ENCODE measurements at regions not wholly inside any gene's neighbourhood (a gene's known extent, or its start where the extent isn't known, plus 50 kb on each side); places are given as distances from the start of the nearest gene placed in this dataset.

DNA sequence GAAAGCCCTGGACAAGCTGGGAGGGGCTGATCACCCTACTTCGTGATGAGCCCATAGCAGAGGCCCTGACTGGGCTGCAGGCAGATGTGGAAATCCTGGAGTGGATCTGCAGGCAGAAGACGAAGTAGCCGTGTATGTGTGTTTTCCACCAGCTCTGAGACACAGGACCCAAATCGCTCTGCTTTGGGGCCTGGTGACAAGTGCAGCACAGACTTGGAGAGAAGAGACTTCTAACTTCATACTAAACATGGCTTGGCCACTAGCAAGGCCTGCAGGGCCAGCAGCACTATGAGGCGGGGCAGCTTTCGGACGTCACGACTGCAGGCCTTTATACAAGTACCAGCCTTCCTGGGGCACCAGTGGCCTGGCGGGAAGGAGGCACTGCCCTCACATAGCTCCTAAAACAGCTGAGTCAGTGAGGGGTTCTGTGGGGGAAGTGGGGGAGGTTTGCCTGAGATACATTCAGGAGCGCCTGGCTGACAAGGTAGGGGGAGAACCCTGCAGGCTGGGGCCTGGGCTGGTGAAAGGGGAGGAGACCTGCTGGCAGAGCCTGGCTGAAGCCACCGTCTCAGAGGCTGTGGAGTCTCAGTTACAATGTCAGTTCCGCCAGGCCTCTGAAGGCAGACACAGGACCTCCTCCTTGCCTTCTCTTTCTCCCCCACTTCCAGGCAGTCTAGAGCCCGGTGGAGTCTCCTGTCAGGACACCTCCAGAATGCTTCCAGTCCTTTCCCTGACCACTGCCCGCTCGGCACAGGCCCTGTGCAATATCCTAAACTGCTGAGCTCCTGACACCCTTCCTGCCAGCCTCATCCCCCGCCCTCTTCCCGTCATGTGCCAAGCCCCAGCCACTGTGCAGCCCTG is 73.4 kb downstream of the WSB1 start:
- no peak overlapping the region for H3K9ac ChIP-seq (ENCODE audit: insufficient read depth, low read length, poor library complexity, severe bottlenecking)
- no peak overlapping the region for H3K4me2 ChIP-seq (replicated peaks; ENCODE audit: extremely low read depth, low read length, poor library complexity, severe bottlenecking)
- Mint-ChIP-seq H3K9me3 (peaks cover 22 to 44% (median 40%) of the 10 kb centered on the region in 7 donors), H3K27me3 (ENCODE audit: low read depth in 3 of 3) (peaks cover 0 to 5% (median 4%) of the 10 kb centered on the region in 3 donors), H3K4me3 (peak overlapping the region in 1 of 2 donors; percentile 12), H3K4me1 (peaks cover 16% of the 10 kb centered on the region), H3K36me3 (peaks cover 0 to 3% of the 10 kb centered on the region in 2 donors), H3K27ac (peak overlapping the region in 4 of 7 donors; percentile 8 to 74 (median 55))
- H4K20me1 ChIP-seq (ENCODE audit: insufficient read depth, low read length), result no peaks in the 10 kb centered on the region
- H3K79me2 ChIP-seq (ENCODE audit: insufficient read depth, low read length), result no peaks in the 10 kb centered on the region
- 43% methylated on average over 16 of the region's 17 CpGs for WGBS (ENCODE audit: insufficient coverage)
- H3K27me3 ChIP-seq (ENCODE audit: control insufficient read depth in 2 of 2, insufficient read depth in 2 of 2, low read length in 2 of 2), result no peaks in the 10 kb centered on the region
- peak overlapping the region; percentile 53 for H2AFZ ChIP-seq (ENCODE audit: insufficient read depth, low read depth, low read length, poor library complexity, severe bottlenecking)
- peaks cover 18 to 42% of the 10 kb centered on the region in 2 donors for H3K9me3 ChIP-seq (replicated peaks in 1 of 2; ENCODE audit: control insufficient read depth in 1 of 2, insufficient read depth in 1 of 2, low read length in 2 of 2)
- DNase-seq, result peak in 1 of 3 donors; percentile 15
- peaks cover 0 to 9% of the 10 kb centered on the region in 2 donors for H3K4me1 ChIP-seq (ENCODE audit: control insufficient read depth in 1 of 2, insufficient read depth in 2 of 2, low read length in 2 of 2)
- H3K4me3 ChIP-seq (replicated peaks in 1 of 3; ENCODE audit: low read depth in 2 of 3, low read length in 3 of 3), result no peak overlapping the region
- no peaks in the 10 kb centered on the region for H3K36me3 ChIP-seq (replicated peaks in 1 of 2; ENCODE audit: control insufficient read depth in 1 of 2, insufficient read depth in 2 of 2, low read length in 2 of 2)
- intact Hi-C loops (cut with micrococcal nuclease), result no loop called here
- no peak for TF ChIP-seq CTCF (IDR thresholded peaks at IDR 0.05)
- no peak overlapping the region for H3K27ac ChIP-seq (ENCODE audit: low read depth in 1 of 2, low read length in 2 of 2)

DNA sequence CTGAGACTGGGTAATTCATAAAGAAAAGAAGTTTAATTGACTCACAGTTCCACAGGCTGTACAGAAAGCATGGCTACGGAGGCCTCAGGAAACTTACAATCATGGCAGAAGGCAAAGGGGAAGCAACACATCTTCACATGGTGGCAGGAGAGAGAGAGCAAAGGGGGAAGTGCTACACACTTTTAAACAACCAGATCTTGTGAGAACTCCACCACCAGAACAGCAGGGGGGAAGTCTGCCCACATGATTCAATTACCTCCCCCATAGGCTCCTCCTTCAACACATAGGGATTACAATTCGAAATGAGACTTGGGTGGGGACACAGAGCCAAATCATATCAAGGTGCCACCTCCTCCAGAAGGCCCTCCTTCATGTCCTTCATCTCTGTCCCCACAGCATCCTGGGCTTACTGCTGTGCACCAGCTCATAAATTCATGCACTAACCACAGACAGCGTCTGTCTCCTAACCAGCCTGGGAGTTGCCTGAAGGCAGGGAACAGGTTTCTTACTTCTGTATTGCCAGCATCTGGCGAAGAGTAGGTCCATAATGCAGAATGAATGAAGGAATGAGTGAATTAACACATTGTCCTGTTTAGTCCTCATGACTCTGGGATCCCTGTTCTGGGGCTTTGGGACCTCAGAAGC is 74.4 kb downstream of the WSB1 start:
- no peak overlapping the region for H3K4me3 ChIP-seq (replicated peaks in 1 of 3; ENCODE audit: low read depth in 2 of 3, low read length in 3 of 3)
- Mint-ChIP-seq H3K4me1 (peaks cover 16% of the 10 kb centered on the region), H3K27me3 (ENCODE audit: low read depth in 3 of 3) (peaks cover 2 to 5% (median 2%) of the 10 kb centered on the region in 3 donors), H3K27ac (peak overlapping the region in 4 of 7 donors; percentile 54 to 82 (median 65)), H3K9me3 (peaks cover 30 to 53% (median 43%) of the 10 kb centered on the region in 7 donors), H3K36me3 (peaks cover 0 to 3% of the 10 kb centered on the region in 2 donors), H3K4me3 (no peak overlapping the region)
- peak overlapping the region; percentile 53 for H2AFZ ChIP-seq (ENCODE audit: insufficient read depth, low read depth, low read length, poor library complexity, severe bottlenecking)
- 93% methylated on average over 3 of the region's 4 CpGs for WGBS (ENCODE audit: insufficient coverage)
- peaks cover 0 to 9% of the 10 kb centered on the region in 2 donors for H3K4me1 ChIP-seq (ENCODE audit: control insufficient read depth in 1 of 2, insufficient read depth in 2 of 2, low read length in 2 of 2)
- peaks cover 18 to 45% of the 10 kb centered on the region in 2 donors for H3K9me3 ChIP-seq (replicated peaks in 1 of 2; ENCODE audit: control insufficient read depth in 1 of 2, insufficient read depth in 1 of 2, low read length in 2 of 2)
- H3K9ac ChIP-seq (ENCODE audit: insufficient read depth, low read length, poor library complexity, severe bottlenecking), result no peak overlapping the region
- H3K79me2 ChIP-seq (ENCODE audit: insufficient read depth, low read length), result no peaks in the 10 kb centered on the region
- H3K4me2 ChIP-seq (replicated peaks; ENCODE audit: extremely low read depth, low read length, poor library complexity, severe bottlenecking), result no peak overlapping the region
- no peaks in the 10 kb centered on the region for H4K20me1 ChIP-seq (ENCODE audit: insufficient read depth, low read length)
- H3K36me3 ChIP-seq (replicated peaks in 1 of 2; ENCODE audit: control insufficient read depth in 1 of 2, insufficient read depth in 2 of 2, low read length in 2 of 2), result no peaks in the 10 kb centered on the region
- DNase-seq, result no peak
- intact Hi-C loops (cut with micrococcal nuclease), result no loop called here
- no peaks in the 10 kb centered on the region for H3K27me3 ChIP-seq (ENCODE audit: control insufficient read depth in 2 of 2, insufficient read depth in 2 of 2, low read length in 2 of 2)
- no peak for TF ChIP-seq CTCF (IDR thresholded peaks at IDR 0.05)
- H3K27ac ChIP-seq (ENCODE audit: low read depth in 1 of 2, low read length in 2 of 2), result no peak overlapping the region

Measured in CD14-positive monocyte (primary cell).